Fibroblast of the aortic adventitia (primary cell): ENCODE measurements at regions not wholly inside any gene's neighbourhood (a gene's known extent, or its start where the extent isn't known, plus 50 kb on each side); places are given as distances from the start of the nearest gene placed in this dataset.

Experiments used
- DNase-seq: peaks from one replicate; pipeline ENCODE4 v3.0.0-alpha.2; 2010; ENCODE audit warnings: low read depth
- H3K4me3 ChIP-seq: 2 replicates; pipeline ENCODE4 v1.5.1; 2011; ENCODE audit warnings: low read depth, mild to moderate bottlenecking, control low read depth, low read length, moderate library complexity
- CTCF ChIP-seq: IDR thresholded peaks from 2 replicates; pipeline ENCODE4 v1.5.1; 2011; ENCODE audit warnings: mild to moderate bottlenecking, low read length, control low read depth, inconsistent platforms; ENCODE audit not compliant: insufficient read depth

- no peak for TF ChIP-seq CTCF
- no peak for DNase-seq
Observed at GRCh38 chr13:109843695-109844094, 57.3 kb upstream of the IRS2 start.

DNA sequence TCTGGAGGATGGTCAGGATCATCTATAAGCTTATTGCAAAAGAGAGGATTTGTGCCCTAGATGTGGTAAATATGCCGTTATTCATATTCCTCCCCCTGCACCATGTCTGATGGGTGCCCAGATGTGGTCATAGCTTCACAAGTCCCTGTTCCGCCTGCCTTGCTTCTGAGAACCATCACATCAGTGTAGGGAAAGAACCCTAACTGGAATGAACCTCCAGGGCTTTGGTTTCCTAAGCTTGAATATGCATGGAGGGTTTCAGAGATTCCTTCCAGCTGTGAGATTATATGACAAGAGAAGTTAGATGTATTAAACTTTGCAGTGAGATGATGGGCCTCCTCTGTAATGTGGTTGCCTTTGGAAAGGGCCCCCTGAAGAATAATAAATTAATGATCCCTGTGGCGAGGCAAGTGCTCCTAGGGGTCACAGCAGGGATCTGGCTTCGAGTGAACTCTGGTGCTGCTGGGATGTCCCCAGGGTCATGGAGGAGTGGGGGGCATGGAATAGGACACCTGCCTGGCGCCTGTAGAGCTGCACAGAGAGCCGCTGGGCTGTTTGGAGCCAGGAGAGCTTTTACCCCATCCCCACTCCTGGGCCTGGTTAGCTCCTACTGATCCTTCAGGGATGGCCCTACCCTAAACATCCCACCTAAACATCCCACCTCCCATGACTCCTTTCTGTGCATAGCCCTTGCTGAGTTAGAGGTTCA lies 56.0 kb upstream of the IRS2 start:
- TF ChIP-seq CTCF = no peak
- no peak overlapping the region for H3K4me3 ChIP-seq
- DNase-seq = no peak

More at GRCh38 chr13:109843695-109844094, 57.3 kb upstream of the IRS2 start:
- no peak overlapping the region for H3K4me3 ChIP-seq

DNA sequence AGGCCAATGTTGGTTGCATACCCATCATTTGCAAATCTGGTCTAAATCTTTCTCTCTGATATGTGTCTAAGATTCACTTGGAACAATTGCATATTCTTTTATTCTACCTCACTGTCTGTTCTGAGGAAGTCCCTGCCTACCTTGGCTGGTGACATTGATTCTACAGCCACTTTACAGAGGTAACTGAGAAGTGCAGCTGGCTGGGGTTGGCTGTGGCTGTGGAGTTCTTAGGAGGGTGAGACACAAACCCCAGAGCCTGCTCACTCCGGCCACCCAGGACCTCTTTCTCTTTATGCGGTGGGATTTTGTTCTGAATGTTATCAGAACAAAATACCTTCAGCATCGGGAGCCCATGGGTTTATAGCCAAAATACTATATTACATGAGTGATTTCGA lies 54.5 kb upstream of the IRS2 start:
- no peak for DNase-seq

GRCh38 chr13:109840201-109840892 lies 54.0 kb upstream of the IRS2 start:
- peak; percentile 22 for DNase-seq
- no peak overlapping the region for H3K4me3 ChIP-seq
- TF ChIP-seq CTCF = no peak

More for the DNA sequence above, 54.5 kb upstream of the IRS2 start:
- H3K4me3 ChIP-seq = no peak overlapping the region
- TF ChIP-seq CTCF = no peak

DNA sequence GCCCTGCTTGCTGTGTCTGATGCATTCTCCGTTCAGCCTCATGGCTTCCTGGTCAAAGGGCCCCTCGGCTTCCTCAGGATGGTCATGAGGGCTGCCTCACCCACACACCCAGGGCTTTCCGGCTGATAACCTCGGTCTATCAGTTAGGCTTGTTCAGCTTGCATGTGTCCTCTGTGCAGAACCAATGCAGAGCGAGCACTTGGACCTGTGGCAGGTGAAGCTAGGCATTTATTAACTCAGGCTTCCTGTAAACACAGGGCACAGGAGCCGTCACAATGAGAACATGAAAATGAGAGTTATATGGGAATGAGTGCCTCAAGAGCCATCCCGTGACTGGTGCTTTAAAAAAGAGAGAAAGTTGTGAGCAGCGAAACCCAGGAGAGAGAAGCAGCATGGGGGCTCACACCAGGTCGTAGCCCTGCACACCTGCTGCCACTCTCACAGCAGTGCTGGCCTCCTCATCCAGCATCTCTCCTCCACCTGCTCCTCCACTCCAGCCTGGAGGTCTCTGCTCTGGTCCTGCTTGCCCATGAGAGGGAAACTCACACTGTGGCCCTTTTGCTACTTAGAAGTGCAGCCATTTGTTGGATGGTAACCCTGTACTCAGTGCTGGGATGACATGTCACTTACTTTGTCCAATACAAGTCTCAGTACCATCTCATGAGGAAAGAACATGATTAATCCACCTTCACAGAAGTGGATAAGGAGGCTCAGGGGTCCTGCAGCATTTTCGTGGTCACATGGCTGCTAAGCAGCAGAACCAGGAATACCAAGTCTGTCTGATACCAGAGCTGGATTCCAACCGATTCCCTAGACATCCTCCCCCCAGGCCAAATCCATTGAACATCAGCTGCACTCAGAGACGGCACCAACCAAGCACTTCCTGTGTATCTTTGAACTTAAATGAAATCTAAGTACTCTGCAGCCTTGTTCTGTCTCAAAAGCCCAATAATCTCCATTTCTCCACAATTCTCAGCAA lies 50.5 kb upstream of the IRS2 start:
- no peak for TF ChIP-seq CTCF
- DNase-seq = no peak
- H3K4me3 ChIP-seq = no peak overlapping the region
